ENCODE measurements at regions not wholly inside any gene's neighbourhood (a gene's known extent, or its start where the extent isn't known, plus 50 kb on each side); places are given as distances from the start of the nearest gene placed in this dataset.

GRCh38 chr20:52047811-52048764 is 143.5 kb downstream of the ZFP64 start:
- TF ChIP-seq EZH2 (IDR thresholded peaks at IDR 0.05), result no peak
- no peak for TF ChIP-seq POLR2AphosphoS5 (IDR thresholded peaks at IDR 0.05; ENCODE audit: borderline replicate concordance, low read depth, low read length)
- no peak for TF ChIP-seq FOXP2 (optimal IDR thresholded peaks at IDR 0.05; ENCODE audit: control extremely low read depth, extremely low read length, insufficient read depth)
